Stimulated activated CD4-positive, alpha-beta T cell treated with anti-CD3 and anti-CD28 coated beads, Interleukin-4, amount 100 ng/mL, for 4 hours (primary cell): ENCODE measurements at regions not wholly inside any gene's neighbourhood (a gene's known extent, or its start where the extent isn't known, plus 50 kb on each side); places are given as distances from the start of the nearest gene placed in this dataset.

Source experiments
- DNase-seq, 2 experiments: peaks; one replicate each; pipeline ENCODE4 v3.0.0-alpha.2; 2020

GRCh38 chr4:28548594-28548993 lies 1688.0 kb downstream of the STIM2 start:
- no peak for DNase-seq

- no peak for DNase-seq
Measured at GRCh38 chr4:28555866-28556265, 1695.2 kb downstream of the STIM2 start.

GRCh38 chr4:28557755-28558154 lies 1697.1 kb downstream of the STIM2 start:
- DNase-seq: no peak

GRCh38 chr4:28558895-28559294 lies 1698.3 kb downstream of the STIM2 start:
- DNase-seq: no peak

GRCh38 chr4:28562913-28563312 lies 1702.3 kb downstream of the STIM2 start:
- DNase-seq: no peak

GRCh38 chr4:28565396-28565795 lies 1704.8 kb downstream of the STIM2 start:
- DNase-seq: no peak

GRCh38 chr4:28600958-28601357 lies 1740.3 kb downstream of the STIM2 start:
- no peak for DNase-seq

- no peak for DNase-seq
Measured at GRCh38 chr4:28621591-28621990, 1761.0 kb downstream of the STIM2 start.

GRCh38 chr4:28636971-28637370 lies 1776.3 kb downstream of the STIM2 start:
- no peak for DNase-seq

- DNase-seq: no peak
Measured at GRCh38 chr4:28639747-28640146, 1779.1 kb downstream of the STIM2 start.

GRCh38 chr4:28654618-28655017 lies 1794.0 kb downstream of the STIM2 start:
- DNase-seq: no peak

GRCh38 chr4:28665306-28665705 lies 1804.7 kb downstream of the STIM2 start:
- no peak for DNase-seq

- no peak for DNase-seq
Measured at GRCh38 chr4:28675582-28675981, 1814.9 kb downstream of the STIM2 start.

GRCh38 chr4:28677808-28678207 lies 1817.2 kb downstream of the STIM2 start:
- DNase-seq: no peak

GRCh38 chr4:28682847-28683246 lies 1822.2 kb downstream of the STIM2 start:
- DNase-seq: no peak

- DNase-seq: no peak
Measured at GRCh38 chr4:28686618-28687017, 1826.0 kb downstream of the STIM2 start.

GRCh38 chr4:28690890-28691289 lies 1830.2 kb downstream of the STIM2 start:
- DNase-seq: no peak

- no peak for DNase-seq
Measured at GRCh38 chr4:28702571-28702970, 1841.9 kb downstream of the STIM2 start.

- DNase-seq: no peak
Measured at GRCh38 chr4:28709891-28710290, 1849.2 kb downstream of the STIM2 start.

GRCh38 chr4:28723371-28723770 lies 1862.7 kb downstream of the STIM2 start:
- DNase-seq: no peak

- DNase-seq: no peak
Measured at GRCh38 chr4:28724239-28724638, 1863.6 kb downstream of the STIM2 start.

GRCh38 chr4:28730304-28730703 lies 1869.7 kb downstream of the STIM2 start:
- DNase-seq: no peak

- DNase-seq: no peak
Measured at GRCh38 chr4:28744066-28744465, 1883.4 kb downstream of the STIM2 start.

- DNase-seq: no peak
Measured at GRCh38 chr4:28754376-28754775, 1893.7 kb downstream of the STIM2 start.

- no peak for DNase-seq
Measured at GRCh38 chr4:28755081-28755480, 1894.4 kb downstream of the STIM2 start.

GRCh38 chr4:28759064-28759463 lies 1898.4 kb downstream of the STIM2 start:
- DNase-seq: no peak
